GM12865 (cell line): ENCODE measurements at regions not wholly inside any gene's neighbourhood (a gene's known extent, or its start where the extent isn't known, plus 50 kb on each side); places are given as distances from the start of the nearest gene placed in this dataset.
"Not testable (repeated sequence)": the region's sequence is repeated elsewhere in the genome, so short reads cannot be mapped to it uniquely, and the experiment has no call there.

ENCODE experiments used
- DNase-seq: peaks from one replicate; pipeline ENCODE4 v3.0.0; 2010; ENCODE audit warnings: low read depth
- H3K4me3 ChIP-seq: 2 replicates; pipeline ENCODE4 v1.5.1; 2011; ENCODE audit warnings: mild to moderate bottlenecking, low read depth, low read length, control low read depth
- TF ChIP-seq, protein P1 (sequence below): IDR thresholded peaks from 2 replicates; pipeline ENCODE4 v1.5.1; 2011; ENCODE audit warnings: low read length, control low read depth, low read depth, inconsistent platforms; ENCODE audit not compliant: insufficient read depth; ENCODE audit errors: missing control alignments

DNA sequence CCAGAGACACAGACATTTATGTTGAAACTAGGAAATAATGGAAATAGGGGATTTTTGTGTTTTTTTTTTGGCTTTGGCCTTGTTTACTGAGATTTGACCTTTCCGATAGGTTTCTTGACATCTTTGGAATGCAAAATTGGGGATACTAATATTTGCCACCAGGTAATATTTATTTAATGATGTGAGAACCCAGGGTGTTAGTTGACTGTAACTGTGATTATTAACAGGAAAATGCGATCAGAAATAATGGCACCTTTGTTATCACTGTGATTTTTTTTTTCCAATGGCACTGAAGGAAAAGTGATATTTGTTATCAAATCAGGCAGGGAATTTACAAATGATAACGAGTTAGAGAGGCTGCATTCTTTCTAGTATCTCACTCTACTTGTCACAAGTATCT, 330.5 kb downstream of the SOX4 start:
- DNase-seq: no peak
- TF ChIP-seq, protein P1, sequence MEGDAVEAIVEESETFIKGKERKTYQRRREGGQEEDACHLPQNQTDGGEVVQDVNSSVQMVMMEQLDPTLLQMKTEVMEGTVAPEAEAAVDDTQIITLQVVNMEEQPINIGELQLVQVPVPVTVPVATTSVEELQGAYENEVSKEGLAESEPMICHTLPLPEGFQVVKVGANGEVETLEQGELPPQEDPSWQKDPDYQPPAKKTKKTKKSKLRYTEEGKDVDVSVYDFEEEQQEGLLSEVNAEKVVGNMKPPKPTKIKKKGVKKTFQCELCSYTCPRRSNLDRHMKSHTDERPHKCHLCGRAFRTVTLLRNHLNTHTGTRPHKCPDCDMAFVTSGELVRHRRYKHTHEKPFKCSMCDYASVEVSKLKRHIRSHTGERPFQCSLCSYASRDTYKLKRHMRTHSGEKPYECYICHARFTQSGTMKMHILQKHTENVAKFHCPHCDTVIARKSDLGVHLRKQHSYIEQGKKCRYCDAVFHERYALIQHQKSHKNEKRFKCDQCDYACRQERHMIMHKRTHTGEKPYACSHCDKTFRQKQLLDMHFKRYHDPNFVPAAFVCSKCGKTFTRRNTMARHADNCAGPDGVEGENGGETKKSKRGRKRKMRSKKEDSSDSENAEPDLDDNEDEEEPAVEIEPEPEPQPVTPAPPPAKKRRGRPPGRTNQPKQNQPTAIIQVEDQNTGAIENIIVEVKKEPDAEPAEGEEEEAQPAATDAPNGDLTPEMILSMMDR: no peak
- H3K4me3 ChIP-seq: no peak overlapping the region

DNA sequence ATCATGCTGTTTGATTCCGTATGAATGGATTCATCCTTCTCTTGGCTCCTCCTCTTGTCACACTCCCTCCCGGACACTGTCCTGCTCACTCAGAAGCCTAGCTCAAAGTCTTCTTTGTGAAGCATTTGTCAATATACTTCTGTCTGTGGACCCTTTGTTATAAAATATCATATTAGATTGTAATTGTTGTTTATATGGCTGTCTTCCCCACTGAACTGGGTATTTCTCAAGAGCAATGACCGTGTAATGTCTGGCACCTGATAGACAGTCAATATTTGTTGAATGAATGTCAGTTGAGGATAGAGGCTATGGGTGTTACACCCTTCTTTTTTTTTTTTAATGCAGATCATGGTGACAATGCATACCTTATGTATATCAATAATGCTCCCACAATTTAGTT, 335.3 kb downstream of the SOX4 start:
- H3K4me3 ChIP-seq: no peak overlapping the region
- no peak for DNase-seq
- TF ChIP-seq, protein P1: no peak

DNA sequence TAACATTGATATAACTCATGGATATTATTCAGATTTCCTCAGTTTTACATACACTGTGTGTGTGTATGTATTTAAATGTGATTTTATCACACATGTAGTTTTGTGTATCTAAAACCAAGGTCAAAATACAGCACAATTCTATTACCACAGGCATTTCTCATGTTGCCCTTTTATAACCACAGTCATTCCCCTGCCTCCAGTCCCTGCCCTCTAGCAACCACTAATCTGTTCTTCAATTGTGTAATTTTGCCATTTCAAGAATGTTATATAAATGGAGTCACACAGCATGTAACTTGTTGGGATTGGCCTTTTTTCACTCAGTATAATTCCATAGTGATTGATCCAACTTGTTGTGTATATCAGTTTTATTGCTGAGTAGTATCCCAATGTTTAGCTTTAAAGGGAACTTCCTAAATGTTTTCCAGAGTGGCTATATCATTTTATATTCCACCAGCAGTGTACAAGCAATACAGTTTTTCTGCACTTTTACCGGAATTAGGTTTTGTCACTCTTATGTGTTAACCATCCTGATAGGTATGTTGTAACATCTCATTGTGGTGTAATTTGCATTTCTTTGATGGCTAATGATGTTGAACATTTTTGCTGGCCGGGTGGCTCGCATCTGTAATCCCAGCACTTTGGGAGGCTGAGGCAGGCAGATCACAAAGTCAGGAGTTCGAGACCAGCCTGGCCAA, 338.2 kb downstream of the SOX4 start:
- no peak for DNase-seq

GRCh38 chr6:21933351-21933750, 339.8 kb downstream of the SOX4 start:
- TF ChIP-seq, protein P1: no peak
- DNase-seq: no peak
- no peak overlapping the region for H3K4me3 ChIP-seq

More for the DNA sequence above, 338.2 kb downstream of the SOX4 start:
- TF ChIP-seq, protein P1: no peak
- H3K4me3 ChIP-seq: no peak overlapping the region

- H3K4me3 ChIP-seq: no peak overlapping the region
- DNase-seq: no peak
- TF ChIP-seq, protein P1: no peak
Observed at GRCh38 chr6:21935142-21935541, 341.6 kb downstream of the SOX4 start.

DNA sequence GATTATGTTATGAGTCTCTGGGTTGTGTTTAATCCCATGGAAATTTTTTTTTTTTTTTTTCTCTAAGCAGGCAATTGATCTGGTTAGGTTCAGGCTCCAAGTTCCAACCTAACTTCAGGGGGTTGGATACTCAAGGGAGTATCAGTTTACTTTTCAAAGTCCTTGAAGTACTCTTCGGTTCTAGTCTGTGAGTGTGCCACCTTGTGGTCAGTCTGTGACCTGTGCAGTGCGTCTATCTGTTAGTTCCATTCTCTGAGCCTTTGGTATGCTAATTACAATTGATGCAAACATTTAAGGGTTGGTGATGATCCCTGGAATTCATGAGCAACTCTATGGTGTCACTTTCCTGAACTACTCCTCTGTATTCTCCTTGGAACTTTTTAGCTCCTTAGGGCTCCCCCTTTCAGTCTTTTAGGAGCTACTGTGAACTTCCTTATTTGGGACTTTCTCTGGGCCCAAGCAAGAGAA, 342.0 kb downstream of the SOX4 start:
- TF ChIP-seq, protein P1: peak; percentile 57
- DNase-seq: peak; percentile 68
- H3K4me3 ChIP-seq: no peak overlapping the region

GRCh38 chr6:21937466-21937865, 343.9 kb downstream of the SOX4 start:
- DNase-seq: peak; percentile 62
- H3K4me3 ChIP-seq: no peak overlapping the region
- TF ChIP-seq, protein P1: peak; percentile 20

DNA sequence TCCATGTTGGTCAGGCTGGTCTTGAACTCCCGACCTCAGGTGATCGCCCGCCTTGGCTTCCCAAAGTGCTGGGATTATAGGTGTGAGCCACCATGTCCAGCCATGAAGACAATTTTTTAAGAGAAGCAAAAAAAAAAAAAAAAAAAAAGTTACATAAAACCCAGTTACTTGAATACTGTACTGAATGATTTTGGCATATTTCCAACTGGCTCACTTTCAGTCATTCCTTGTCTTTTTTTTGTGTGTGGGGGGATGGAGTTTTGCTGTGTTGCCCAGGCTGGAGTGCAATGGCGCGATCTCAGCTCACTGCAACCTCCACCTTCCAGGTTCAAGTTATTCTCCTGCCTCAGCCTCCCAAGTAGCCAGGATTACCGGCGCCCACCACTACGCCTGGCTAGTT, 345.5 kb downstream of the SOX4 start:
- not testable (repeated sequence) for DNase-seq, H3K4me3 ChIP-seq
